Right atrium auricular region (tissue), 2 donors: ENCODE measurements at regions not wholly inside any gene's neighbourhood (a gene's known extent, or its start where the extent isn't known, plus 50 kb on each side); places are given as distances from the start of the nearest gene placed in this dataset.

ENCODE experiments used
- DNase-seq: peaks from one replicate; pipeline ENCODE4 v3.0.0-alpha.2; 2019; ENCODE audit warnings: low spot score
- H3K27ac ChIP-seq, 2 donors: fragments of 200-600 bp; sonication (generic); 1 replicate in 1 of 2; 2 replicates in 1 of 2; pipeline ENCODE4 v1.5.1; 2016 to 2019
- H3K27me3 ChIP-seq, 2 donors: fragments of 200-600 bp; sonication (generic); one replicate each; pipeline versions ENCODE4 v1.5.1 to v1.6.0; 2017 to 2019
- H3K36me3 ChIP-seq: fragments of 200-600 bp; sonication (generic); one replicate; pipeline ENCODE4 v1.5.1; 2016
- H3K4me1 ChIP-seq, 2 donors: fragments of 200-600 bp; sonication (generic); one replicate each; pipeline versions ENCODE4 v1.5.1 to v1.6.0; 2017 to 2019
- H3K4me3 ChIP-seq, 2 donors: fragments of 200-600 bp; sonication (generic); 1 replicate in 1 of 2; 2 replicates in 1 of 2; pipeline ENCODE4 v1.5.1; 2017 to 2019; ENCODE audit warnings: mild to moderate bottlenecking in 1 of 2, moderate library complexity in 1 of 2
- H3K9me3 ChIP-seq, 2 donors: fragments of 200-600 bp; sonication (generic); one replicate each; pipeline ENCODE4 v1.5.1; 2019
- CTCF ChIP-seq, 2 donors: fragments of 200-600 bp; sonication (generic); IDR thresholded peaks; one replicate each; pipeline ENCODE4 v1.5.1; 2019; ENCODE audit warnings: antibody characterized with exemption in 2 of 2

- Histone ChIP-seq H3K4me1 (no peaks in the 10 kb centered on the region), H3K4me3 (no peak overlapping the region), H3K27ac (no peak overlapping the region), H3K9me3 (no peaks in the 10 kb centered on the region), H3K27me3 (no peaks in the 10 kb centered on the region), H3K36me3 (no peaks in the 10 kb centered on the region)
- no peak for TF ChIP-seq CTCF (IDR thresholded peaks at IDR 0.05)
- no peak for DNase-seq
Observed at GRCh38 chr5:17346811-17347210, 129.4 kb downstream of the BASP1 start.

DNA sequence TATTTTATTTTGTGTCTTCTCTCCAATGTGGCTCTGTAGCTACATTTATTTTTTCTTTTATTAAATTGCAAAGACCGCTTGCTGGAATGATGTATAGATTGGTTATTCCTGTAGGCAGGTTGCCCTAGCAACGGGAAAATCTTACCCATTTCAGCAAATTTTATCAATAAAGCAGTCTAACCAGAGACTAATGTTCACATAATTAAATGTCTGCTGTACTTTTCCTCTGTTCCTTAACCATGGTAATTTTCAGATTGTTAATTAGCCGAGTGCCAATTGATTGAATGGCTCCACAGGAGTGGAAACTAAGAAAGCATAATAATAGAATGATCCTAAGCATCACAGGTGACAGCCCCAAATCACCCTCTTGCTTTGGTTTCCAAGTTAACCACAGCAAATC lies 134.8 kb downstream of the BASP1 start:
- H3K9me3 ChIP-seq, result no peaks in the 10 kb centered on the region
- H3K27me3 ChIP-seq, result no peaks in the 10 kb centered on the region
- no peaks in the 10 kb centered on the region for H3K4me1 ChIP-seq
- no peak overlapping the region for H3K27ac ChIP-seq
- TF ChIP-seq CTCF (IDR thresholded peaks at IDR 0.05), result no peak
- H3K36me3 ChIP-seq, result no peaks in the 10 kb centered on the region
- H3K4me3 ChIP-seq, result no peak overlapping the region
- DNase-seq, result no peak

- no peak for DNase-seq
- Histone ChIP-seq H3K4me3 (no peak overlapping the region), H3K9me3 (no peaks in the 10 kb centered on the region), H3K27ac (no peak overlapping the region), H3K4me1 (no peaks in the 10 kb centered on the region), H3K36me3 (no peaks in the 10 kb centered on the region), H3K27me3 (no peaks in the 10 kb centered on the region)
- no peak for TF ChIP-seq CTCF (IDR thresholded peaks at IDR 0.05)
Observed at GRCh38 chr5:17354265-17354664, 136.8 kb downstream of the BASP1 start.

DNA sequence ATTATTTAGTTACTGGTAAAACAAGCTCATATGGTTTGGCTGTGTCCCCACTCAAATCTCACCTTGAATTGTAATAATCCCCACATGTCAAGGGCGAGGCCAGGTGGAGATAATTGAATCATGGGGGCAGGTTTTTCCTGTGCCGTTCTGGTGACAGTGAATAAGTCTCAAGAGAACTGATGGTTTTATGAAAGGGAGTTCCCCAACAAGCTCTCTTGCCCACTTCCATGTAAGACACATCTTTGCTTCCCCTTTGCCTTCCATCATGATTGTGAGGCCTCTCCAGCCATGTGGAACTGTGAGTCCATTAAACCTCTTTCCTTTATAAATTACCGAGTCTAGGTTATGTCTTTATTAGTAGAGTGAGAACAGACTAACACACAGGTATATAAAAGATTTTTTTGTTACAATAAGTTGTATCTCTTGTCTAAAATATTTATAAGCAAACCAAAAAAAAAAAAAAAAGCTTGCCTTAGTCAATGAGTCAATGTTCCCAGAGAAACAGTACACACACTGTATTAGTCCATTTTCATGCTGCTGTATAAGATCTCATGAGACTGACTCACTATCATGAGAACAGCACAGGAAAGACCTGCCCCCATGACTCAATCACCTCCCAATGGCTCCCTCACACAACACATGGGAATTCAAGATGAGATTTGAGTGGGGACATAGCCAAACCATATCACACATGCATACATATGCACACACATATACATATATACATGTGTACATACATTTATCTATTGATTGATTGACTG lies 138.3 kb downstream of the BASP1 start:
- Histone ChIP-seq H3K4me1 (no peaks in the 10 kb centered on the region), H3K27ac (no peak overlapping the region), H3K9me3 (no peaks in the 10 kb centered on the region), H3K4me3 (no peak overlapping the region), H3K36me3 (no peaks in the 10 kb centered on the region), H3K27me3 (no peaks in the 10 kb centered on the region)
- no peak for DNase-seq
- no peak for TF ChIP-seq CTCF (IDR thresholded peaks at IDR 0.05)

GRCh38 chr5:17356551-17356950 lies 139.1 kb downstream of the BASP1 start:
- H3K27ac ChIP-seq, result no peak overlapping the region
- DNase-seq, result no peak
- no peaks in the 10 kb centered on the region for H3K27me3 ChIP-seq
- H3K36me3 ChIP-seq, result no peaks in the 10 kb centered on the region
- no peak for TF ChIP-seq CTCF (IDR thresholded peaks at IDR 0.05)
- no peaks in the 10 kb centered on the region for H3K9me3 ChIP-seq
- no peak overlapping the region for H3K4me3 ChIP-seq
- no peaks in the 10 kb centered on the region for H3K4me1 ChIP-seq

GRCh38 chr5:17357504-17357903 lies 140.1 kb downstream of the BASP1 start:
- no peak for TF ChIP-seq CTCF (IDR thresholded peaks at IDR 0.05)
- Histone ChIP-seq H3K27me3 (no peaks in the 10 kb centered on the region), H3K4me1 (no peaks in the 10 kb centered on the region), H3K36me3 (no peaks in the 10 kb centered on the region), H3K4me3 (no peak overlapping the region), H3K9me3 (no peaks in the 10 kb centered on the region), H3K27ac (no peak overlapping the region)
- no peak for DNase-seq
